IPS-20b (cell line): ENCODE measurements at regions not wholly inside any gene's neighbourhood (a gene's known extent, or its start where the extent isn't known, plus 50 kb on each side); places are given as distances from the start of the nearest gene placed in this dataset.
"Not testable (repeated sequence)": the region's sequence is repeated elsewhere in the genome, so short reads cannot be mapped to it uniquely, and the experiment has no call there.

Source experiments
- H3K27ac ChIP-seq: one replicate; pipeline ENCODE4 v1.5.1; 2013; ENCODE audit warnings: low read length
- H3K27me3 ChIP-seq: 2 replicates; pipeline ENCODE4 v1.6.1; 2013; ENCODE audit warnings: mild to moderate bottlenecking, low read length, inconsistent platforms; ENCODE audit not compliant: insufficient read depth
- H3K36me3 ChIP-seq: 2 replicates; pipeline ENCODE4 v1.6.1; 2013; ENCODE audit warnings: low read depth, mild to moderate bottlenecking, inconsistent platforms, low read length, moderate library complexity; ENCODE audit not compliant: insufficient read depth
- H3K4me1 ChIP-seq: 2 replicates; pipeline ENCODE4 v1.6.1; 2013; ENCODE audit warnings: mild to moderate bottlenecking, control low read depth, inconsistent platforms, low read length, moderate library complexity; ENCODE audit not compliant: insufficient read depth
- H3K4me3 ChIP-seq: 2 replicates; pipeline ENCODE4 v1.5.1; 2013; ENCODE audit warnings: mild to moderate bottlenecking, low read length, inconsistent platforms
- H3K9ac ChIP-seq: 2 replicates; pipeline ENCODE4 v1.6.1; 2013; ENCODE audit warnings: low read depth, mild to moderate bottlenecking, inconsistent platforms, low read length, moderate library complexity
- H3K9me3 ChIP-seq: 2 replicates; pipeline ENCODE4 v1.6.1; 2013; ENCODE audit warnings: mild to moderate bottlenecking, low read depth, low read length, inconsistent platforms; ENCODE audit not compliant: insufficient read depth

DNA sequence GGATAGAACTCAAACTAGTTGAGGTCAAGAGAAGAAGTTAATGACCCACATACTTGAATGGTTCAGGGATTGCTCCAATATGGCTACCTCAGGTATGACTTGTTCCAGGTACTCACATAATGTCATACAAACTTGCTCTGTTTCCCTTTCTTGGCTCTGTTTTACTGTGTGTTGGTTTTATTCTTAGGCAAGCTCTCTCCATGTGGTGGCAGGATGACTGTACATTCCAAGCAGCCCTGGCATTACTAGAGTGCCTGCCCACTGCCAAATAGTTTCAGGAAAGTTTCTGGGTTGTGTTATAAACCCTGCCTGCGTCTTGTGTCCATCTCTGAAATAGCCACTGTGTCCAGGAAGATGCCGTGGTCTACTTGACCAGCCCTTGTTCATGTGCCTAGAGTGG lies 476.8 kb downstream of the SHISA9 start:
- no peaks in the 10 kb centered on the region for H3K36me3 ChIP-seq
- no peaks in the 10 kb centered on the region for H3K4me1 ChIP-seq
- no peaks in the 10 kb centered on the region; the same call in 1 of the 2 replicates for H3K9me3 ChIP-seq
- no peak overlapping the region for H3K9ac ChIP-seq
- H3K27me3 ChIP-seq: no peaks in the 10 kb centered on the region
- no peak overlapping the region for H3K27ac ChIP-seq
- no peak overlapping the region for H3K4me3 ChIP-seq

DNA sequence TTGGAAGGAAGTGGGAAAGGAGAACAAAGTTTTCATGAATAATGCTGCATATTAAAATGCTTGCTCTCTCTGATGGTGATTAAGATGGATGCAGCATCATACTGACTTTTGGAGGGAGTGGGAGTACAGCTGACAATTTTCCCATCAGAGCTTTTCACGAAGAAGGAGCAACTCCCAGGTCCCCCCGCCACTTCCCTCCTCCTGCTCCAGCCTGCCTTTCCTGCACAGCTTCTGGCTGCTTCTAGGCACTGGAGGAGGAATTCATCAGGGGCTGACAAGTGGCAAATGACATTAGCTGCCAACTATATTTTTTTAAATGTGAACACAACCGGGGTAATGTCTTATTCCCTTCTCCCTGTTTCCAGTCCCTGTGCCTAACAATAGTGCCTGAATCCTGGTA lies 477.9 kb downstream of the SHISA9 start:
- Histone ChIP-seq H3K27ac (no peak overlapping the region), H3K36me3 (no peaks in the 10 kb centered on the region), H3K4me3 (no peak overlapping the region), H3K9me3 (peaks cover 3% of the 10 kb centered on the region), H3K9ac (no peak overlapping the region), H3K4me1 (no peaks in the 10 kb centered on the region), H3K27me3 (no peaks in the 10 kb centered on the region)

DNA sequence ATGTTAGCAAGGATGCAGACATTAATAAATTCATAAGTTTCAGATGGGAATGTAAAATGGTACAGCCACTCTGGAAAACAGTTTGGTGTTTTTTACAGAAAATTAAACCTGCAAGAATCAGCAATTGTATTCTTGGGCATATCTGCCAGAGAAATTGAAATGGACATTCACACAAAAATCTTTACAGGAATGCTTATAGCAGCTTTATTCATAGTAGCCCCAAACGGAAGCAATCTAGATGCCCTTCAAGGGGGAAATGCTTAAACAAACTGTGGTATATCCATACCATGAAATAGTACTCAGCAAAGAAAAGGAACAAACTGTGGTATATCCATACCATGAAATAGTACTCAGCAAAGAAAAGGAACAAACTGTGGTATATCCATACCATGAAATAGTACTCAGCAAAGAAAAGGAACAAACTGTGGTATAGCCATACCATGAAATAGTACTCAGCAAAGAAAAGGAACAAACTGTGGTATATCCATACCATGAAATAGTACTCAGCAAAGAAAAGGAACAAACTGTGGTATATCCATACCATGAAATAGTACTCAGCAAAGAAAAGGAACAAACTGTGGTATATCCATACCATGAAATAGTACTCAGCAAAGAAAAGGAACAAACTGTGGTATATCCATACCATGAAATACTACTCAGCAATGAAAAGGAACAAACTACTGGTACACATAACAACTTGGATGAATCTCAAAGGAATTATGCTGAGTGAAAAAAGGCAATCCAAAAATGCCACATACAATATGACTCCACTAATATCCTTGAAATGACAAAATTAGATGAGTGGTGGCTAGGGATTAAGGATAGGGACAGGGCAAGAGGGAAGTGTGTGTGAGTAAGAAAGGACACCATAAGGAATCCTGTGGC lies 484.0 kb downstream of the SHISA9 start:
- H3K27me3 ChIP-seq, H3K9ac ChIP-seq, H3K4me1 ChIP-seq, H3K27ac ChIP-seq, H3K36me3 ChIP-seq, H3K4me3 ChIP-seq: not testable (repeated sequence)
- peaks cover 33% of the 10 kb centered on the region for H3K9me3 ChIP-seq

DNA sequence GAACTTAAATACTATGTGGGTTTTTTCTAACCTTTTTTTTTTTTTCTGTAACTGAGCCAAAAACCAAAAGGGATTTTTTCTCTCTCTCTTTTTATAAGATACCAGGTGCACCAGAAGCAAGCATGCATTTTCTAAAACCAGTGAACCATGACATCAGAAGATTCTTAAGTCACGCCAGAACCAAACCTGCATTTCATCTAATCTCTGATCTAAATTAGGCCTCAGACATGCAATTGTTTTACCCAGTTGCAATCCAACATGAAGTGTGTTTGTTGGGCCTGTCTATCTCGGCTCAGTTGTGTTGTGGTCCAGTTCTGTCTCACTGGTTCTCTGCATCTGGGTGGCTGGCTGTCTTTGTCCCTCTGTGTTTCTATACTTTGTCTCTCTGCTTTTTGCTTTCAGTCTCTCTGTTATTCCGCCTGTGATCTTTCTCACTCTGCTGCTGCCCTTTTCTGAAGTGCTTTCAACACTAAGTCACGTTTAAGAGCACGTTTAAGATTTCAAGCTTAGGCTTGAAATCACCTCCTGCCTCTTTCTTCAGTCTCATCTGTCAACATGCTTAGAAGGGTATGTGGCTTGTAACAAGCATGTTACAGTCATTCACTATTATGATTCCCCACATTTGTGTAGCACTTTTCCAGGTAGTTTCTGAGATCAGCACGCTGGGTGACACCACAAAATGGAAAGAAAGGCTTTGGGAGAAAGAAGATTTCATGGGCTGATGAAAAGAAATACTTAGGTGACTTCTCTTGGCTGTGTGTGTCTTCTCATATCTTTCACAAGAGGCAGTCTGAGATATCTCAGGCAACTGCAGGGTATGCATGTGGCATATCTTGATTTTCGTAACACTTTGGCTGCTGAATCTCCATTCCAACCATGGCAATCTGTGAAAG lies 488.9 kb downstream of the SHISA9 start:
- H3K4me1 ChIP-seq: no peaks in the 10 kb centered on the region
- no peak overlapping the region for H3K9ac ChIP-seq
- no peaks in the 10 kb centered on the region for H3K36me3 ChIP-seq
- no peak overlapping the region for H3K4me3 ChIP-seq
- H3K27ac ChIP-seq: no peak overlapping the region
- H3K27me3 ChIP-seq: no peaks in the 10 kb centered on the region
- peaks cover 20% of the 10 kb centered on the region for H3K9me3 ChIP-seq

DNA sequence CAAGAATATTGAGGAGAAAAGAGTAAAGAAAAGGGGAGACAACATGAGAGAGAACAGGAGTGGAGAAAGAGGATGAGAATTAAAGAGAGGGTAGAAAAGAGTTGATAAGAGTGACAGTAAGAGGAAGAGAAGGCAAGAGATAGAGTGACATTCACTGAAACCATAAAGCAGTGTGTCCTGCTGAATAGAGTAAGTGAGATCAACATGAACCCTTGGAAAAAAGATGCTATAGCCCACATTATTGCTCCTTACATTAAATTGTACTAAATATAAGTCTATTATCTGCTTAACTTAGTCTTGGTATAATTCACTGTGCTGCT lies 489.5 kb downstream of the SHISA9 start:
- Histone ChIP-seq H3K27ac (no peak overlapping the region), H3K9ac (no peak overlapping the region), H3K9me3 (peaks cover 14% of the 10 kb centered on the region), H3K4me3 (no peak overlapping the region), H3K36me3 (no peaks in the 10 kb centered on the region), H3K4me1 (no peaks in the 10 kb centered on the region), H3K27me3 (no peaks in the 10 kb centered on the region)

DNA sequence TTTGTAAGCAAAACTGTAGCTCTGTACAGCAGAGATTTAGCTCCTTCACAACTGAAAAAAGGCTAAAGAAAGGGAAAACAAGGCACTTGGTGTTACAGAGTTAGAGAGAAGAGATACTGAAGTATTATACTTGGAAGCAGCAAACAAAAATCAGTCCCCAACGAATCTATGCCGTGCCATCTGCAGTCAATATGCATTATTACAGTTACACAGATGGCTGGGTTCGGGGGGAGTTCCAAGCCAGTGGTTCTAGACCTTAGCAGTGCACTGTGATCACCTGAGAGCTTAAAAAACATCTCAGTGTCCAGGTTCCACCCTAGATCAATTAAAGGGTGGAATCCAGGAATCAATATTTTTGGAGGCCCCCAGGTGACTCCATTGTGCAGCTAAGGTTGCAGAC lies 489.9 kb downstream of the SHISA9 start:
- Histone ChIP-seq H3K4me1 (no peaks in the 10 kb centered on the region), H3K27ac (no peak overlapping the region), H3K4me3 (no peak overlapping the region), H3K9me3 (peaks cover 10% of the 10 kb centered on the region), H3K27me3 (no peaks in the 10 kb centered on the region), H3K9ac (no peak overlapping the region), H3K36me3 (no peaks in the 10 kb centered on the region)

DNA sequence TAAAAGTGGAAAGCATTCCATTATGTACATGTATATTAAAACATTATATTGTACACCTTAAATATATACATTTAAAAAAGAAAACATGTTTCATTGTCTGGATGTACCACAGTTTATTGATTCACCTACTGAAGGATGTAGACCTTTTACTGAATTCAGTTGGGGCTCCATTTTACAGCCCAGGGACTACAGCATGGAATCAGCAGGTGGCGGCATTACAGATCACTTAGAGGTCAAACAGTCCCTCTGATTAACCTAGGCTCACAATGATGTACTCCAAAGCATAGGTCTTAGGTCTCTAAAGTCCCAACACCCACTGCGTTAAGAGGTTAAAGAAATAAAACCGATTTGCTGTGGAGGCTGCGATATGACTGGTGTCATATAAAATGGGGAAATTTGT lies 490.9 kb downstream of the SHISA9 start:
- no peak overlapping the region for H3K9ac ChIP-seq
- no peaks in the 10 kb centered on the region for H3K4me1 ChIP-seq
- H3K9me3 ChIP-seq: peaks cover under 1% of the 10 kb centered on the region; the same call in 1 of the 2 replicates
- H3K27me3 ChIP-seq: no peaks in the 10 kb centered on the region
- no peaks in the 10 kb centered on the region for H3K36me3 ChIP-seq
- H3K27ac ChIP-seq: no peak overlapping the region
- no peak overlapping the region for H3K4me3 ChIP-seq

DNA sequence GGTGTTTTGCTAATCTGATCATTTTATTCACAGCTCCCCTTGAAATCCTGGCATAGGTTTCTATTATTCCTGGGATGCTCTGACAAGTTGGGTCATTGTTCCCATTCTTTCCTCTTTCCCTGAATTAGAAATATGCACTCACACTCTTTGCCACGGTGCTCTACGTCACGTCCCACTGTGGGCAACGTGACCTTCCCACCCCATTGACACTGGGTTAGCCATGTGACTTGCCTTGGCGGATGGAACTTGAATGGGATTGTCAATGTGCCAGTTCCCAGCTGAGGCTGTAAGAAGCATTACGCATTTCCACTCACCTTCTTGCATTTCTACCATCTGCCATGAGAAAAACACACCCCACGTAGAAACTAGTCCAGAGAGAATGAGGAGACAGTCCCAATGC lies 492.4 kb downstream of the SHISA9 start:
- H3K9me3 ChIP-seq: no peaks in the 10 kb centered on the region
- no peak overlapping the region for H3K27ac ChIP-seq
- no peaks in the 10 kb centered on the region for H3K36me3 ChIP-seq
- H3K27me3 ChIP-seq: no peaks in the 10 kb centered on the region
- no peaks in the 10 kb centered on the region for H3K4me1 ChIP-seq
- no peak overlapping the region for H3K4me3 ChIP-seq
- H3K9ac ChIP-seq: no peak overlapping the region

DNA sequence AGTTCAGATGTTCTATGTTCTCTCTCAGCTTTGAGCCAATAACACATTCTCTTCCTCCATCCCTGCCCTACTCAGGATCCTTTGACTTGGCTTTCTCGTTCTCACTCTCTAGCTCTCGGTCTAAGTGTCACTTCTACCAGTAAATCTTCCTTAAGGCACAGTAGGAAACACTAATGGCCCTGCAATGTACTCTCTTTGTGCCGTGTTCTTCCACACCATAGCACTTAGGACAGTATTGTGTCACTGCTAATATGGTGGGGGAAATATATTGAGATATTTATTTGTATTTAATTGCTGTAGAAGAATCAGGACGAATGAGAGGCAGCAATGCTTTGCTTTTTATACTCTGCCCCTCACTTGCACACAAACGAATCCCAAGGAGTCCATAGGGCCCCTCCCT lies 493.1 kb downstream of the SHISA9 start:
- Histone ChIP-seq H3K4me3 (no peak overlapping the region), H3K36me3 (no peaks in the 10 kb centered on the region), H3K9me3 (no peaks in the 10 kb centered on the region), H3K9ac (no peak overlapping the region), H3K27ac (no peak overlapping the region), H3K27me3 (no peaks in the 10 kb centered on the region), H3K4me1 (no peaks in the 10 kb centered on the region)

DNA sequence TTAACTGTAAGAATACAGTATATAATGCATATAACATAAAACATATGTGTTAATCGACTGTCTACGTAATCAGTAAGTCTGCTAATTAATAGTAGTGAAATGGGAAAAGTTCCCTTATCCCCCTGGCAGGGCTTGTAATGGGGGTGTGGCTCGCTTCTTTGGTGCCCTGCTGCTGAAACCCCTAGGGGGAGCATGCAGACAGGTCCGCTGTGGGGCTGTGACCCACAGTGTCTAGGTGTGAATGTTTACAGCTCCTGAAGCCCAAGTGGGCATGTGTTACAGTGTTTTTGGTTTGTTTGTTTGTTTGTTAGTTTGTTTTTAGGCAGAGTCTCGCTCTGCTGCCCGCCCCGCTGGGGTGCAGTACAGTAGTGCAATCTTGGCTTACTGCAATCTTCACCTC lies 495.7 kb downstream of the SHISA9 start:
- no peaks in the 10 kb centered on the region for H3K36me3 ChIP-seq
- H3K27me3 ChIP-seq: no peaks in the 10 kb centered on the region
- no peak overlapping the region for H3K4me3 ChIP-seq
- H3K27ac ChIP-seq: no peak overlapping the region
- H3K9ac ChIP-seq: no peak overlapping the region
- H3K4me1 ChIP-seq: no peaks in the 10 kb centered on the region
- H3K9me3 ChIP-seq: no peaks in the 10 kb centered on the region

DNA sequence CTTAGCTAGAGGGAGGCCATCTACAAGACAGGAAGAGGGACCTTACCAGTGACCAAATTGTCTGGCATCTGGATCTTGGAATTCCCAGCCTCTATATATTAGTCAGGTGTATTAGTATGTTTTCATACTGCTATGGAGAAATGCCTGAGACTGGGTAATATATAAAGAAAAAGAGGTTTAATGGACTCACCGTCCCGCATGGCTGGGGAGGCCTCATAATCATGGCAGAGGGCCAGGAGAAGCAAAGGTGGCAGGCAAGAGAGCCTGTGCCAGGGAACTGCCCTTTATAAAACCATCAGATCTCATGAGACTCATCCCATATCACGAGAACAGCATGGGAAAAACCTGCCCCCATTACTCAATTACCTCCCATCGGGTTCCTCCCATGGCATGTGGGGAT lies 500.2 kb downstream of the SHISA9 start:
- Histone ChIP-seq H3K27ac (no peak overlapping the region), H3K36me3 (no peaks in the 10 kb centered on the region), H3K9me3 (no peaks in the 10 kb centered on the region), H3K9ac (no peak overlapping the region), H3K27me3 (no peaks in the 10 kb centered on the region), H3K4me1 (no peaks in the 10 kb centered on the region; the same call in 1 of the 2 replicates), H3K4me3 (no peak overlapping the region)

DNA sequence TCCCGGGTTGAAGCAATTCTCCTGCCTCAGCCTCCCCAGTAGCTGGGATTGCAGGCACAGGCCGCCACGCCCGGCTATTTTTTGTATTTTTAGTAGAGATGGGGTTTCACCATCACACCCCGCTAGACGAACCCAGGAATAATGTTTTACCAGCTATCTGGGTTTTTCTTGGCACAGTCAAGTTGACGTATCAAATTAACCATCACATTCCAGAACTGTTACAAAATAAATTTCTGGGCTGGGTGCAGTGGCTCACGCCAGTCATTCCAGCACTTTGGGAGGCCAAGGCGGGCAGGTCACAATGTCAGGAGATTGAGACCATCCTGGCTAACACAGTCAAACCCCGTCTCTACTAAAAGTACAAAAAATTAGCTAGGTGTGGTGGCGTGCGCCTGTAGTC lies 501.2 kb downstream of the SHISA9 start:
- Histone ChIP-seq H3K9ac (no peak overlapping the region), H3K27me3 (no peaks in the 10 kb centered on the region), H3K9me3 (no peaks in the 10 kb centered on the region), H3K4me3 (no peak overlapping the region), H3K36me3 (no peaks in the 10 kb centered on the region), H3K27ac (no peak overlapping the region), H3K4me1 (no peaks in the 10 kb centered on the region; the same call in 1 of the 2 replicates)
